HG02943 (cell line): ENCODE measurements at regions not wholly inside any gene's neighbourhood (a gene's known extent, or its start where the extent isn't known, plus 50 kb on each side); places are given as distances from the start of the nearest gene placed in this dataset.

ENCODE experiments used
- ATAC-seq: cut with Tn5 transposase; IDR thresholded peaks from one replicate; pipeline ENCODE4 v1.9.1; 2021; ENCODE audit warnings: mild to moderate bottlenecking, low read depth, moderate library complexity; ENCODE audit not compliant: unreplicated experiment

DNA sequence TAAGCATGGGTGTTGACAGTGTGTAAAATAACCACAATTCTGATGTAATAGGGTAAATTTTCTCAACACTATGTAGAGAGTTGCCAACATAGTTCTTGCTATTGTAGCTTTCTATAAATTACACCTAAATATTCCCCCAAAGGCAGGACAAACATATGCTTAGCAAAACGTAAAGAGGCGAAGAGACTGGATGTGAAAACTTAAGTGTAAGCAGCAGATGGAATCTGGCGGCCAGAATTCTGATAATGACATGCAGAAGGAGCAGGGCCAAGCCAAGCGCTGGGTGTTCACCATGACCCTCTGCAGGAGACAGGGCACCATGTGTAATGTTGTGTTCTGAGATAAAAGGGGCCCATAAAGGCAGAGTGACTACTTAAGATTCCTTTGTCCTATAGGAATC is 105.2 kb upstream of the ZNF521 start:
- ATAC-seq, result no peak

DNA sequence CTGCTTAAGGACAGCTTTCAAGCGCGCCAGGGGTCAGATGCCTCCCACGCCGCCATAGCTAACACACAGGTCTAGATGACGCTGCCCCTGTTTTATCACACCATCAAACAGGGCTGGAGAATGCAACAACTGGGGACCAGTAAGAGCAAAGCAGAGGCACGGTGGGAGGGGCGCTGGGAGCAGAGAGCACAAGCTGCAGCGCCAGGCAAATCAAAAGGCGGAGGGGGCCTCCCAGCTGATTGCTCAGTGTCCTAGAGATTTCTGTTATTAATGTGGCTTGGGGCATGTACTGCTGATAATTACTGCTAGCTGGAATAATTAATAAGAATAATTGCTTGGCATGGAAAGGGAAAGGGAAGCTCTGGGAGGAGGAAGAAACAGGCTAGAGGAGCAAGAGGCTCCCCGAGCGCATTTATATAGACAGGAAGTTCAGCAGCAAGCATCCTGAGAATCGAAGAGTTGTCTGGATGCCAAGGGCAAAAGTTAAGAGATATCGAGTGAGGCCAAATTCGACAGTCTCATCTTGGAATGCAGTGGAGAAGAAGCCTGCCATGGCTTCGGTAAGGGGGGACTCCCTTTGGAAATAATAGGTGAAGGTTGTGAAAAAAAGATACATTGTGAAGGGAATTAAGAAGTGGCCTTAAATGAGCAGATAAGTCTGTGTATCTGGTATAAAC is 104.5 kb upstream of the ZNF521 start:
- no peak for ATAC-seq

DNA sequence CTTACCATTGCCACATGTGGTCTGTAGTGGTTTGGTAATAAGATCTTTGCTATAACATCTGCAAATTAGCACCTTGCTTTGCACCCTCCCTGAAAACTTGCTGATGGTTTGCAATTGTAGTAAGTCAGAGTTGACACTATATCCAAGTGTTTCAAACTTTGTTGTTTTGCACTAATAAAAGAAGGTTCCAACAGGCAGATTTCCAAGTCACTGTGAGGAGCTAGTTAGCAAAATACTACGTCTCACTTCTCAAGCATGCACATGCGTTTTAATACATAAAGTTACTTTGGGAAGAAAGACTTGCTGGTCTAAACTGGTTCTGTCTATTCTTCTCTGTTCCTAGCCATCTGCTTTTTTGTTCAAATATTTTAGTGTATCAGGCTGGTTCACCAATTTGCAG is 103.7 kb upstream of the ZNF521 start:
- no peak for ATAC-seq

DNA sequence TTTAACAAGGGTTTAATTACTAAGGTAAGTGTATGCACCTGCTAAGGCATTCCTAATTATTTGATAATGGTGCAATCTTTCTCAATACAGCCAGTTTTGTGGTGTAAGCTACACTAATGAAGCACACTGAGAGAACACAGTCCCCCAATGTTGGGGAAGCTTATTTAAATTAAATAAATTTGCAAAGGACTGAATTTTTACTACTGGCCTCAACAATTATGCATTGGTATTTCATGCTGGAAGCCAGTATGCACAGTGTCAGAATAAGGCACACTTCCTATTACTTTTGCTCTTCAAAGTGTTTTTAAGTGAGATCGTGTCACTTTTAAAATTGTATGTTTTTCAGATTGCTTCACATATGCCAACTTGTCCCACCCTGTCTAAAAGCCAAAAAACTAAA is 103.2 kb upstream of the ZNF521 start:
- no peak for ATAC-seq

DNA sequence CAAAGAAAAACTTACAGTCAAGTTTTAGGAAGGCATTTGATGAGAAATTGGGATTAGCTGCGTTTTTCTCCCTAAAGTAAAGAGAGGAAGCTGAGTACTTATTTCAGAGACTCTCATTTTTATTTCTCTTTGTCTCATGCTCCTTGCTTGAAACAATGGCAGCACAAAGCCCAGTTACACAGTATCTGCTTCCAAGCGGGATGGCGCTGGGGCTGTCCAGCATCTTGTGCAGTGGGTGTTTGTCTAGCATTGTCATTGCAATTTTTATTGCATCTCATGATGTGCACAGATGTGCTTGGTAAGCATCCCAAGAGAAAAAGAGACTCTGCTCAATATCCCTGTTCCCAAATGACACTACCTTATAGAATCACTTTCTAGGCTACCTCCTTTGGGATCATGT is 102.8 kb upstream of the ZNF521 start:
- ATAC-seq, result no peak

DNA sequence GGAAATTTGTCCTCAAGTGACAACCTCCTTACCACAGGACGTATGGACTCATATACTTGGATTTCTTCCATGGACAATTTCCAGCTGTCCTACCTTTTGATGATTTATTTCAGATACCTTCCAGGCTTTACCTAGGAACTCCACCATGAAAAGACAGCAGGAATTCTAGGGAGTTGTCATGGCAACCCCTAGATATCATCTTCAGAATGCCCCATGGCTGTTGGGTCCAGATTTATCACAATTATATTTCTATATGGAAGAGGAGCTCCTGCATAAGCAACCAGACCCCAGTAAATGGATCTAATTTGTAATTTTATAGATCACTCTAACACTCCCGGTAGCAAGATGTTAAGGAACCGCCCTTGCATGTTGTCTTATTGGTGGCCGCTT is 102.3 kb upstream of the ZNF521 start:
- ATAC-seq, result no peak

DNA sequence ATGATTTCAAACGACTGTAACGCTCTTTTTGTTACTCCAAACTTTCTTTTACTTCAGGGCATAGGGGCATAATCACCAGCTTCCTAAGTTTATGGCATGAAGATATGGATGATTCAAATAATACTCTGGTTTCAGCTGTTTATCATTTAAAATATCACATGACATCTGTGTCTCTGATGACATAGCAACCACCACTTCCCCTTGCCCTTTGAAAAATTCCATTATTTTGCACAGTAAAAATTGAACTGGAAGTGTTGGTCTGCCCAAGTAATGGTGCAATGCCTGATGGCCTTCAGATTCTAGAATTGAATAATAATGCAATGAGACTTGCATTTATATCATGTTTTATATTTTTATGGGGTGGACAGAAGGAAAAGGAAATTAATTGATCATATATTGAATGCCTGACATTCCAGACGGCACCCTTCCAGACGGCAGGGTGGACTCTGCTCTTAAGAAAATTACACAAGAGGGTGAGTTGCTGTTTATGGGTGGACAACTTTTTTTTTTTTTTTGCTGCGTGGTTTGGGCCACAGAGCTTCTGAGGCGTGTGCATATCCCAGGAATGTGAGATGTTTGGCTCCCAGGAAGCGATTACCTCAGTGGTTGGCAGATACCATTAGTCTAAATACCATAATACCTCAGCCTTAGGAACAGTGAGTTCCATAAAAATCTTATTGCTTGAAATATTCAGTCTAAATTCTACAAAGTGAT is 101.7 kb upstream of the ZNF521 start:
- ATAC-seq, result no peak

DNA sequence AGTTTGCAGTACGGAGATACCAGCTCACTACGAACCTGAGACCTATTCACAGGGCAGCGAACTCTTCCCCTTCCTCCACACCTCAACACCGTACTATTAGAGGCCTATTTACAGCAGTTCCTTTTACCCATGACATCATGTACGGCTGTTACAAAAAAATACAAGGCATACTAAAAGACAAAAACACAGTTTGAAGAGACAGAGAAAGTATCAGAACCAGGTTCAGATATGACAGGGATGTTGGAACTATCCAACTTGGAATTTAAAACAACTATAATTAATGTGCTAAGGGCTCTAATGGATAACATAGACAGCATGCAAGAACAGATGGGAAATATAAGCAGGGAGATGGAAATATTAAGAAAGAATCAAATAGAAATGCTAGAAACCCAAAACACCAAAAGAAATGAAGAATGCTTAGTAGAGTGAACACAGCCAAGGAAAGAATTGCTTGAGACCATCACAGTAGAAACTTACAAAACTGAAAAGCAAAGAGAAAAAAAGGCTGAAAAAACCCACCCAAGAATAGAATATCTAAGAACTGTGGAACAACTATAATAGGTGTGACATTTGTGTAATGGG is 99.2 kb upstream of the ZNF521 start:
- no peak for ATAC-seq

DNA sequence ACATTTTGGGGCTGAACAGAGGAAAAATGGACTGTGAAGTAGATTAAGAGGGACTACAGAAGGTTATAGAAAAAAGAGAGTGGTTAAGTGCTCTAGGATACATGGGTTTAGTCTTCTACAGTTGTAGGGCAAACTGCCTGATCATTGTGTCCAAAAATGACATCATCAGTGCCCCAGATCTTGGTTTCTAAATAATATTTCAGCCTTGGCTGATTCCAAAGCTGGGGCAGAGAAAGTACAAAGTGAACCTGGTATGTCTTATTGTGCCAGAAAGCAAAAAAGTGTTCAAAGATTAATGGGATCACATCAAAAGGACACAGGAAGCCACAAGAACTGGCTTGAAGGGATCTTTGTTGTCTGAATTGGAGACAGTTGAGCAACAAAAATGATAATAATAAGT is 97.1 kb upstream of the ZNF521 start:
- ATAC-seq, result no peak

DNA sequence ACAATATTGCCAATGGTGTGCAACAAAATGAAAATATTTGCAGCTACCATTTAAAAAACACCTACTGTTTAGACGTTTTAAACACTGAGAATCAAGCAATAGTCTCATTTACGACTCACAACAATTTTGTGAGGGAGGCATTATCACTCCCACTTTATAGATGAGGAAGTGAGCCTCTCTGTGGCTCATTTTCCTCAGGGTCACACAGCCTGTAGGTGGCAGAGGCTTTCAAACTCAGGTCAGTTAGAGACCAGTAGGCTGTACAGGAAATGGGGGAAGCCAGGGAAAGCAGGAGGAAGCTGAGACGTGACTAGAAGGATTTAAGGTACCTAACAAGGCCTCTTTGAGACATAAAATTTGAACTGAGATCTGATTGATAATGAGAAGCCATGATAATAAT is 95.0 kb upstream of the ZNF521 start:
- ATAC-seq, result no peak

DNA sequence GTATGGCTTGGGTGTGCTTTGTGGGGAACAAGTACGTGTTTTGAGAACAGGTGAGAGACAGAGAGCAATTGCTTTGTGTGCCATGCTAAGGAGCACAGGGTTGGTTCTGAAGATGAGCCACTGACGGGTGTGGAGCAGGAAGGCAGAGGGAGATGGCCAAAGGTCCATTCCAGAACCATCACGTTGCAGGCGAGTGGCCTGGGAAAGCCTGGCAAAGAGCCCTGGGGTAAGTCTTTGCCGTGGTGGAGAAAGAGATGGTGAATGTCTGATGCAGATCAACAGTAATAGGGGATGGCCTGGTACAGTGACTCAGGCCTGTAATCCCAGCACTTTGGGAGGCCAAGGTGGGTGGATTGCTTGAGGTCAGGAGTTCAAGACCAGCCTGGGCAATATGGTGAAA is 93.5 kb upstream of the ZNF521 start:
- ATAC-seq, result no peak

DNA sequence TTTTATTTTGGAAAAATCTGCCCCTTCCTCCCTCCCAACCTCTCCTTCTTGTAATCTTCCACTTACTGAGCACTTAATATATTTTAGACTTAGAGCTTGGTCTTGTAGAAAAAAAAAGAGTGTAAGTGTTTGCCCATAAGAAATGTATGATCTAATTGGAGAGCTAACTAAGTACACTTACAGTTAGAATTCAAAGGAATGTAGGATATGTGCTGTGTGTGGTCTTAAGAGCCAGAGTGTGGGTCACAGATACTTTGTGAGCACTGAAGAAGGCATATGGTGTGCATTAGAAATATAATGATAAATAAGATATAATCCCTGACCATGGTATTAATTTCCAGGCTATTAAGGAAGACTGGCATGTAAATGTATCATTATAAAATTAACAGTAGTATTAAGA is 91.8 kb upstream of the ZNF521 start:
- ATAC-seq, result no peak

DNA sequence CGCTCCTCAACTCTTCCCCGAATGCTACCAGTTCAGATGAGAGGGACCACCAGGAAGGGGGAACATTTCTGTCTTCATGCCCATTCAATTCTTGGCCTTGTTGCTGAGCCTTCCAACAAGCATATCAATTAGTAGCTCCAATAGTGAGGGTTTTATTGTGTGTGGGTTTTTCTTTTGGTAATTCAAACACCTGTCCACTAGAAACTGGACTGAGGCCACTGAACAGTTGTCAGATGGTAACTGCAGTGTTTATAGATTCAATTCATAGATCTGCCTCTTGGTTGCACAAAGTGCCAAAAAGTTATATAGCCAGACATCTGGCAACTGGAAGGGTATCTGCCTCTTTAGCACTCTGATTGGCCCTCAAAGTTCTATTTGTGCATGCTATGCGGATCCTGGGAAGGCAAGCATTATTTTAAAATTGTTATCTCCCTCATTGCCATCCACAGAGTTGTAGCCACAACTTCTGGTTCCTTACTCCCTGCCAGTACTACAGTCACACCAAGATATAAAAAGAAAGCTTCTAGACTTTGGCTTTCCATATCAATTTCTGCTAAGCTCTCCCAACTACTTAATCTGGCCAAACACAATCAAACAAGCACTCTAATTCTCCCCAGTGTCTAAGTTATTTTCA is 83.3 kb upstream of the ZNF521 start:
- ATAC-seq, result no peak

DNA sequence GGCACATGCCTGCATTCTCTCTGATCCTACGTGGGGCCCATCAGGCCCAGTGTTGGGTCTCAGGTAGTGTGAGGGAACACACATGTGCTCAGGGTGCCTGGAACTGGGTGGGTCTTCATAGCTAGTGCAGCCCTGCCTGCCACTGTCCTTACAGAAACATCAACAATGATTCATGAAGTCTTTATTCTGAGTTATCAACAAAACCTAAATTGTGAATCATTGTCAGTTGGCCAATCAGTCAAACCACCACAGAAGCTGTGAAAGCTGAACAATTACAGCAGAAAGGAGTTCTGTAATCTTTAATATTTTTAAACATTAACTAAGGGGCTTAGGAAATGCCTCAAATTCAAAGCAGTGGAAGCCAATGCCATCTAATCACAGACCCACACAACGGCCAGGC is 82.8 kb upstream of the ZNF521 start:
- no peak for ATAC-seq

DNA sequence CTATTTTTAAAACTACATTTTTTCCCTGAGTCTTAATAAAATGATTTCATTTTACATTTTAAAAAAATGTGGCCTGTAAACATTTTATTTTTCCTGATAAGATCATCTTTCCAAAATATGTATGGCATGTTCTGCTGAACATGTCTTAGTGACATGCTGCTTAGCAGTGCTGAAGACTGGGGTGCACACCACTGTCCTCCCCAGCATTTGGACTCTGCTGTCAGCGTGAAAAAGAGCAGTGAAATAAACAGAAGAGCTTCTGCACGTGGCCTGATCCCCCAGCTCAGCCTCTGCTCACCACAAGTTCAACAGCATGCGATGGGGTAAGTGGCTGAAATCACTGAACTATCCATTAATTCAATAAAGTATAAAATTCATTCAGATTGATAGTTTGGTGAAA is 81.6 kb upstream of the ZNF521 start:
- ATAC-seq, result no peak

DNA sequence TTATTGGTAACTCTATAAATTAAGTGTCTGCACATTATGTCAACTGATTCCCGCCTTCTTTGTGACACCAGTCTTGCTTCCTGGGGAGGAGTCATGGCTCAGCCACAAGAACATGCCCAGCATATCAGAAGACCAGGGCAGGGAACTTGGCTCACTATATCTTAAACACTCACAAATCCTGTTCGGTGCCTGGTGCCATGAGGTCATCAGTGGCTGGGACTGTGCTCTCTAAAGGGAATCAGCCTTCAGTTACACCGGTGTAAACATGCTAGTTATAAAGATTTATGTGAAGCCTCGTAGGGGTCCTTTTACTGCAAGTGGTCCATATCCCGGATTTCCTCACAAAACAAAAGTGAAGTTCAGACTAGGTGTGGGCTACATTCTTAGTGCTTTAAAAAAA is 73.1 kb upstream of the ZNF521 start:
- ATAC-seq, result no peak

DNA sequence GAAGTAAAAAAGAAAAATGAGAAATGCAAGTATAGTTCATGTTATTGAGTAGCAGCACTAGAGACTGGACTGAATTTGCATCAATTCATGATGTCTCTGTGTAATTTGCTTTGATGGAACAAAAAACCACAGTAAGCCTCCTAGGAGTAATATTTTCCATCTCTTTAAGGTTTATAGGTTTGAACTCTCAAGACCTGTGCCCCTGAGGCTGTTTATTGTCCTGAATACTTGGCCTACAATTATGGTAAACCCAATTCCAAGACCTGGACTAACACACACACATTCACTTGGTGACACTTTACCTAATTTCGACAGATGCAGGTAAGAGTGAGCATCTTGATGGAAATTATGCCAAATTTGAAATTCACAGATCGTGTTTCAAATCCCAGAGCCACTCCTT is 71.8 kb upstream of the ZNF521 start:
- ATAC-seq, result no peak

DNA sequence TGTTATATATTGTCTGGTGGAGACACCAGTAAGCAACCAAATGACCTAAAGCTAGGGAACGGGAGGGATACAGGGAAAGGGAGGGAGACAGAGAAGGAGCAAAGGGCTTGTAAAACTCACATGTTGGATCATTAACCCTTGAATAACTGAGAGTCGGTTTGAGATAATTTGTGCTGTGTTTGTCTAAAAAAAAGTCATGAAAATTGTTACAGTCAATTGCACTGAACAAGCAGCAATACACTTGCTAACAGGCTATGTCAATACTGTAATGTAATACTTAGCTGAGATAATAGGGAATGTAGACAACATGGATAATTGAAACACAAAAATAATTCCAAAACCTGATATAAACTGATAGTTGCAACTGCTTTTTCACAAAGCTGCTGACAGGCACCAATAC is 71.3 kb upstream of the ZNF521 start:
- ATAC-seq, result no peak

DNA sequence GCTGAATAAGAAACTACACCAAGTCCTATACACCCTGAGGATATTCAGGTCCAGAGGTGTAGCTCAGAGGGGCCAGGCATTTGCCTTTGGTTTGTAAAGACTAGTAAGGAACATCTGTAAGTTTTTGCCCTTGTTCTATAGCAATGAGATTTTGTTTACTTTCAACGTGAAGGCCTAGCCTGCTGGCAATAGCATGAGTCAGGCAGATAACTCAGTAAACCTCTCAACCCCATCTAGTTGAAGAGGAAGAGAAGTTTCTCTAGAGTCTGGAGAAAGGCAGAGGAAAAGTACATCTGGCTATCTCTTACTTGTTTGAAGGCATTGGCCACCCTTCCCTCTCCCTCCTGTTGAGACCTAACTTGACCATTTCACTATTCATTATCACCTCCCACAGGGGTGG is 70.3 kb upstream of the ZNF521 start:
- no peak for ATAC-seq

DNA sequence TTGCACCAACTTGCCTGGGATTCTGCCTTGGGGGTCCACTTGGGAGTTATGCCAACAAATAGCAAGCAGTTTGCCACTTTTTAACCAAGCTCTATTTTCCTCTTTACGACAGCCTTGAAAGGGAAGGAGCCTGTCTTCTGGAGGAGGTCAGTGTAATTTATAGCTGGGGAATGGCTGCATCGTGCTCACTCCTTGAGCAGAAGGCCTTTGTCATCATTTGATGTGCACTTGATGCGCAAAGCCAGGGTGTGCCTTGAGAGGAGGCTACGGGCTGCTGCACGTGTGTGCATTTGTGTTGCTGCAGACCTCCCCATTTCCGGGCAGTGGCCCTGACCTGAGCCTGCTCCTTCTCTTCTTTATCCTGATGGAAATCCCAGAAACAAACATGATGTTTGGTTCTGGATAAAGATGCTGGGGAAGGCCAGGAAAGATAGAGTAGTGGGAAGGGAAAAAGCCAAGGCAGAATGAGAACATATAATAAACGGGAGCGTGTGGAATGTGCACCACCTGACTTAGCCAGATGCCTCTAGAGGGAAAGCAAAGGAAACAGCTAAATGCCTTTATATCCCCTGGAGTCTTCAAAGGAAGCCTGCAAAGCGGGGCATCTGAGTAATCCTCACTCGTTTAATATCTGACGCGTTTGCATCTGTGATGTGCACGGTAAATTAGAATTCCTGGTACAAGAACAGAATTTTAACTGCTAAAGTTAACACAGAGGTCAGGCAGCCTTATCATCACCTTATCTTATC is 68.3 kb upstream of the ZNF521 start:
- ATAC-seq, result no peak

DNA sequence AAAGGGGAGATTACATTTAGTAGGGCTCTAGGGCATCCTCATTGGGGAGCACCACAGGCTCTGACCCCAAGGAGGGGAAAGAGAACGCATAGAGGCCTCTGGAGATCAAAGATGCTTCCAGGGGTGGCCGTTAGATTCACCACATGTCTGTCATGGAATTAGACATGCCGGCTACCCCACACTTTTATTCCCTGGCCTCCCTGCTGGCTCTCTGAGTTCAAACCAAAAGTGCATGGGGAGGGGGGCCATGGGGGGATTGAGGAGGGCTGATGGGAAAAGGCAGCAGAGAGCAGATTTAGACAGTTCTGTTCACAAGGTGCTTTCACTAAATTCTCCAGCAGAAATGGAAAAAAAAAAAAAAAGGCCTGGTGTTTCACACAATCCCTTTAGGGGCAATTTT is 64.4 kb upstream of the ZNF521 start:
- ATAC-seq, result no peak
